Body of pancreas (tissue), 4 donors: ENCODE measurements at regions not wholly inside any gene's neighbourhood (a gene's known extent, or its start where the extent isn't known, plus 50 kb on each side); places are given as distances from the start of the nearest gene placed in this dataset.

Source experiments
- ATAC-seq: fragments of 150-250 bp; one replicate; pipeline ENCODE4 v1.9.1; 2016
- DNase-seq, 4 donors: peaks; one replicate each; pipeline ENCODE4 v3.0.0-alpha.2; 2019
- H3K27ac ChIP-seq, 4 donors: fragments of 200-600 bp; sonication (generic); 1 replicate in 3 of 4; 2 replicates in 1 of 4; pipeline versions ENCODE4 v1.5.1 to v1.6.1; 2016 to 2019; ENCODE audit warnings: mild to moderate bottlenecking in 1 of 4, mixed read lengths in 1 of 4, moderate library complexity in 1 of 4
- H3K27me3 ChIP-seq, 2 donors: fragments of 200-600 bp; sonication (generic); one replicate each; pipeline ENCODE4 v1.6.0; 2016; ENCODE audit warnings: mild to moderate bottlenecking in 1 of 2
- H3K36me3 ChIP-seq, 2 donors: fragments of 200-600 bp; sonication (generic); replicated peaks in 1 of 2; 2 replicates each; pipeline ENCODE4 v1.5.1; 2016; ENCODE audit warnings: low read depth in 2 of 2; ENCODE audit not compliant: insufficient read depth in 1 of 2
- H3K4me1 ChIP-seq: fragments of 200-600 bp; sonication (generic); one replicate; pipeline ENCODE4 v1.6.0; 2016
- H3K4me3 ChIP-seq, 2 donors: fragments of 200-600 bp; sonication (generic); 1 replicate in 1 of 2; 2 replicates in 1 of 2; pipeline ENCODE4 v1.5.1; 2016 to 2019
- H3K9me3 ChIP-seq, 3 donors: fragments of 200-600 bp; sonication (generic); 1 replicate in 2 of 3; 2 replicates in 1 of 3; pipeline ENCODE4 v1.5.1; 2016
- POLR2A ChIP-seq, 3 donors: fragments of 450-650 bp; IDR thresholded peaks; one replicate each; pipeline ENCODE4 v1.6.1; 2016; ENCODE audit warnings: antibody characterized with exemption in 3 of 3, mild to moderate bottlenecking in 2 of 3
- WGBS, 2 donors: methylation state at CpG; one replicate each; pipeline ENCODE4 v1.1.5; 2017; 5-methylcytosine and 5-hydroxymethylcytosine counted together
- intact Hi-C: fragments of 100-400 bp; cut with DNase I; formaldehyde crosslinking; loops from one replicate; pipeline ENCODE4 v1.15.1; 2023
- TF ChIP-seq, protein P1 (sequence below), 7 experiments: fragments of 450-650 bp in 4 of 7; fragments of 200-600 bp in 3 of 7; sonication (generic) in 3 of 7; IDR thresholded peaks; one replicate each; pipeline ENCODE4 v1.5.1; 2016 to 2019; ENCODE audit warnings: antibody characterized with exemption in 7 of 7

DNA sequence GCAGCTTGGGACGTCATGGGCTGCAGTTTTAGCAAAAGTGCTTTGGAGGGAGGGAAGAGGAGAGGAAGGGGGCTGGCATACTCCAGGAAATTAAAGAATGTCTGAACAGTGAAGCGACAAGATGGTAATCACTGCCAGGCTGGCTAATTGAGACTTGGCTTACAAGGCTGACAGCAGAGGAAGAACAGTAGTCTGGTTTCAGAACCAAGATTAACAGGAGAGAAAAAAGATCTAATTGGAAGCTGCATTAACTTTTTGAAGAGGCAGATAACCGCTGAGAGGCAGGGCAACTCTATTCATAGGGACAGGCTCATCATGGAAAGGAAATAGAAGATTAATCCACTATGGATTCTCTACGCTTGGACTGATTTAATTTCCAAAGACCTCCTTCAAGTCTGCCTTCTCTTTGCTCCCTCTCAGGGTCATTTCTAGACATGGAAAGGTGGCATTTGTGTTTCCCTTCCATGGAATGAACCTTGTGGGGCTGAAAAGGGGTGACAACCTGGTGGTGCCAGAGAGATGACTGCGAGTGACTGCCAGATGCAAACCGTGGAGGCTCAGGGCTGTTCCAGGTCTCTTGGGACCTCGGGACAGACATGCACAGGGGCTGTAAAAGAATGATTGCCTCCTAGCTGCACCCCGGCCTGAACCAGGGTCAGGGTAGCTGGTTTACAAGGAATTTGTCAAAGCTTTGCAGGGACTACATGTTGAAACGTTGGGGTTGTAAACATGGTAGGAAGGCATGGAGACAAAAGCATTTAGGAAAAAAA lies 210.2 kb upstream of the NPY start:
- DNase-seq (no peak), ATAC-seq (no peak)
- Histone ChIP-seq H3K27me3 (no peaks in the 10 kb centered on the region), H3K4me3 (no peak overlapping the region), H3K36me3 (no peaks in the 10 kb centered on the region), H3K27ac (no peak overlapping the region), H3K9me3 (no peaks in the 10 kb centered on the region), H3K4me1 (no peaks in the 10 kb centered on the region)
- intact Hi-C loops, result no loop called here
- no peak for TF ChIP-seq POLR2A (IDR thresholded peaks at IDR 0.05)
- TF ChIP-seq, protein P1, sequence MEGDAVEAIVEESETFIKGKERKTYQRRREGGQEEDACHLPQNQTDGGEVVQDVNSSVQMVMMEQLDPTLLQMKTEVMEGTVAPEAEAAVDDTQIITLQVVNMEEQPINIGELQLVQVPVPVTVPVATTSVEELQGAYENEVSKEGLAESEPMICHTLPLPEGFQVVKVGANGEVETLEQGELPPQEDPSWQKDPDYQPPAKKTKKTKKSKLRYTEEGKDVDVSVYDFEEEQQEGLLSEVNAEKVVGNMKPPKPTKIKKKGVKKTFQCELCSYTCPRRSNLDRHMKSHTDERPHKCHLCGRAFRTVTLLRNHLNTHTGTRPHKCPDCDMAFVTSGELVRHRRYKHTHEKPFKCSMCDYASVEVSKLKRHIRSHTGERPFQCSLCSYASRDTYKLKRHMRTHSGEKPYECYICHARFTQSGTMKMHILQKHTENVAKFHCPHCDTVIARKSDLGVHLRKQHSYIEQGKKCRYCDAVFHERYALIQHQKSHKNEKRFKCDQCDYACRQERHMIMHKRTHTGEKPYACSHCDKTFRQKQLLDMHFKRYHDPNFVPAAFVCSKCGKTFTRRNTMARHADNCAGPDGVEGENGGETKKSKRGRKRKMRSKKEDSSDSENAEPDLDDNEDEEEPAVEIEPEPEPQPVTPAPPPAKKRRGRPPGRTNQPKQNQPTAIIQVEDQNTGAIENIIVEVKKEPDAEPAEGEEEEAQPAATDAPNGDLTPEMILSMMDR (IDR thresholded peaks at IDR 0.05), result no peak
- 58 to 64% methylated on average over 9 of the region's 9 CpGs for WGBS, 2 donors

DNA sequence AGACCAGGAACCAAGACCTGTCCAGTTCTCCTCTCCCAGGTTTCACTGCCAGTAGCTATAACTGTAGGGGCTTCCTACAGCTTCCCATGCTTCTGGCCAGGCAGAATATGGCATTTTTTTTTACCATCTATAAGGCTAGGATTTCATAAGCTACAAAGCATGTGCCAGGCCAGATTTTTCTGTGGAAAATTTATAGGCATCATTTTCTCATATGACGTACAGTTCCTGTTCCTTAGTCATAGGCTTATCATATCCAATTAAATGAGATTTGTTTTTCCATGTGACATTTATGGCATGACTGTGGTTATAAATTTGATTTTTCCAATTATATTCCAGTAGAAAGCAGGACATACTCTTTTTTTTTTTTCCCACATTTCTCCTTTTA lies 208.6 kb upstream of the NPY start:
- Histone ChIP-seq H3K27me3 (no peaks in the 10 kb centered on the region), H3K36me3 (no peaks in the 10 kb centered on the region), H3K4me3 (no peak overlapping the region), H3K27ac (no peak overlapping the region), H3K9me3 (no peaks in the 10 kb centered on the region), H3K4me1 (no peaks in the 10 kb centered on the region)
- no peak for DNase-seq
- 39 to 68% methylated on average over 1 of the region's 1 CpG for WGBS, 2 donors
- intact Hi-C loops, result no loop called here
- ATAC-seq, result no peak
- TF ChIP-seq, protein P1 (IDR thresholded peaks at IDR 0.05), result no peak
- TF ChIP-seq POLR2A (IDR thresholded peaks at IDR 0.05), result no peak

DNA sequence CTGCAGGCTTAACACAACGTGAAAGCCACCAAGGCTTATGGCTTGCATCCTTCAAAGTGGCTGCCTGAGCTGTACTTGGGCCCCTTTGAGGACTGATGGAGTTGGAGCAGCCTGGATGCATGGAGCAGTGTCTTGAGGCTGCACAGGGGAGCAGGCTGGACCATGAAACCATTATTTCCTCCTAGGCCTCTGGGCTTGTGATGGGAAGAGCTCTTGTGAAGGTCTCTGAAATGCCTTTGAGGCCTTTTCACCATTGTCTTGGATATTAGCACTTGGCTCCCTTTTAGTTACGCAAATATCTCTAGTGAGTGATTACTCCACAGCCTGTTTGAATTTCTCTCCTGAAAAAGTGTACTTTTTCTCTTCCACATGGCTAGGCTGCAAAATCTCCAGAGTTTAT lies 201.2 kb upstream of the NPY start:
- Histone ChIP-seq H3K27me3 (no peaks in the 10 kb centered on the region), H3K4me3 (no peak overlapping the region), H3K4me1 (no peaks in the 10 kb centered on the region), H3K9me3 (peaks cover 0 to 12% (median 0%) of the 10 kb centered on the region in 3 donors), H3K27ac (no peak overlapping the region), H3K36me3 (no peaks in the 10 kb centered on the region)
- WGBS, 2 donors, result 66 to 68% methylated on average over 2 of the region's 2 CpGs
- intact Hi-C loops, result no loop called here
- DNase-seq, result no peak
- no peak for ATAC-seq
- TF ChIP-seq, protein P1 (IDR thresholded peaks at IDR 0.05), result no peak
- TF ChIP-seq POLR2A (IDR thresholded peaks at IDR 0.05), result no peak

DNA sequence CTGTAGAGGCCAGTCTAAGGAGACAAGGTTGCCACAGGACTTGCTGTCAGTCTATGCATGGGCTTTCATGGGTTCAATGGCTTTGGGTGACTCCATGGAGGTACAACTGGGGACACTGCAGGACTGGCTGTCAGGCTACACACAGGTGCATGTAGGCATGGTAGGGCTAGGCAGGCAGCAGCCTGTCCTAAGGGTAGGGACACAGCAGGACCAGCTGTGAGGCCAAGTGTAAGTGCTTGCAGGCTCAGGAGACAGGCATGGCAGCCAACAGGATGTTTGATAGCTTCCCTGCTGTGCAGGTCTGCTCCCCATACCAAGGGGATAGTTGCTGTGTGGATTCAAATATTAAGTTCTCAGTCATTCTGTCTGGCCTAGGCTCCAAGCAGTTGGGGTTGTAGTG lies 181.0 kb upstream of the NPY start:
- no peaks in the 10 kb centered on the region for H3K4me1 ChIP-seq
- TF ChIP-seq POLR2A (IDR thresholded peaks at IDR 0.05), result no peak
- TF ChIP-seq, protein P1 (IDR thresholded peaks at IDR 0.05), result no peak
- no peak for ATAC-seq
- no peaks in the 10 kb centered on the region for H3K9me3 ChIP-seq
- DNase-seq, result no peak
- H3K27me3 ChIP-seq, result no peaks in the 10 kb centered on the region
- intact Hi-C loops, result no loop called here
- H3K4me3 ChIP-seq, result no peak overlapping the region
- H3K27ac ChIP-seq, result no peak overlapping the region
- H3K36me3 ChIP-seq, result no peaks in the 10 kb centered on the region

DNA sequence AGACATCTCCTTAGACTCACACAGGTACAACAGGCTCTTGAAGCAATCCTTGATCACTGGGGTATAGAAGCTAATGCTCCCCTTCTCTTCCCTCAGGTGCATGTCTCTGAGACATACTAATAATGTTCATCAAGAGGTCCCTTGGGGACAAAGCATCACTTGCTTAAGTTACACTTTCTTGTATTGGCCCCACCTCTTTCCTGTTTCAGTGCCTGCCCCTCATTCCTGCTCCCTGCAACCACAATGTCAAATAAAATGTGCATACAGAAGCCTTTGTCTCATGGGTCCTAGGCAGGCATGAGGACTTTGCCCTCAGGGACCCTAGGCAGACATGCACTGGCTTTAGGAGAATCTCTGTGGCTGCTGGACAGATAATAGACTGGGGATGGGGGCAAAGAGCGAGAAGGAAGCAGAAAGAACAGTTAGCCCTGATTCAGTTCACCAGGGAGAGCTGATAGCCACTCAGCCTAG lies 175.0 kb upstream of the NPY start:
- DNase-seq (no peak), ATAC-seq (no peak)
- intact Hi-C loops, result no loop called here
- Histone ChIP-seq H3K27ac (no peak overlapping the region), H3K4me3 (no peak overlapping the region), H3K27me3 (no peaks in the 10 kb centered on the region), H3K9me3 (no peaks in the 10 kb centered on the region), H3K36me3 (no peaks in the 10 kb centered on the region), H3K4me1 (no peaks in the 10 kb centered on the region)
- no peak for TF ChIP-seq POLR2A (IDR thresholded peaks at IDR 0.05)
- TF ChIP-seq, protein P1 (IDR thresholded peaks at IDR 0.05), result no peak
- WGBS, 2 donors, result 50 to 52% methylated on average over 1 of the region's 1 CpG
